HEK293T (cell line): ENCODE measurements at regions not wholly inside any gene's neighbourhood (a gene's known extent, or its start where the extent isn't known, plus 50 kb on each side); places are given as distances from the start of the nearest gene placed in this dataset.
"Not testable (repeated sequence)": the region's sequence is repeated elsewhere in the genome, so short reads cannot be mapped to it uniquely, and the experiment has no call there.

Experiments used
- CTCF ChIA-PET: fragments of 350-600 bp; formaldehyde crosslinking; extraction: SDS; loops from one replicate; lab custom pipeline; 2021; ENCODE audit warnings: antibody characterized with exemption, inconsistent platforms; lab: Yijun Ruan, JAX
- POLR2A ChIA-PET: fragments of 350-600 bp; formaldehyde crosslinking; extraction: SDS; loops from one replicate; lab custom pipeline; 2020; ENCODE audit warnings: antibody characterized with exemption, inconsistent platforms; lab: Yijun Ruan, JAX
- DNase-seq: peaks from one replicate; pipeline ENCODE4 v3.0.0; 2012; ENCODE audit warnings: mixed read lengths; ENCODE audit errors: extremely low spot score
- ARNT ChIP-seq: fragments of 450-650 bp; IDR thresholded peaks from 2 replicates; pipeline ENCODE4 v1.6.1; 2017; ENCODE audit warnings: mild to moderate bottlenecking
- BHLHE40 ChIP-seq: fragments of 450-650 bp; IDR thresholded peaks from 2 replicates; pipeline ENCODE4 v1.6.1; 2016; ENCODE audit warnings: mild to moderate bottlenecking, moderate library complexity, borderline replicate concordance
- CTBP1 ChIP-seq: fragments of 450-650 bp; IDR thresholded peaks from 2 replicates; pipeline ENCODE4 v1.6.1; 2016; ENCODE audit warnings: borderline replicate concordance
- ELF4 ChIP-seq: fragments of 450-650 bp; IDR thresholded peaks from 2 replicates; pipeline ENCODE4 v1.6.1; 2017; ENCODE audit warnings: antibody characterized with exemption
- FOXA1 ChIP-seq: fragments of 450-650 bp; IDR thresholded peaks from 2 replicates; pipeline ENCODE4 v1.6.1; 2016; ENCODE audit warnings: mild to moderate bottlenecking
- FOXK2 ChIP-seq: fragments of 450-650 bp; IDR thresholded peaks from 2 replicates; pipeline ENCODE4 v1.6.1; 2016; ENCODE audit warnings: mild to moderate bottlenecking
- FOXM1 ChIP-seq: fragments of 450-650 bp; IDR thresholded peaks from 2 replicates; pipeline ENCODE4 v1.6.1; 2017; ENCODE audit warnings: mild to moderate bottlenecking, borderline replicate concordance
- HDGF ChIP-seq: fragments of 450-650 bp; IDR thresholded peaks from 2 replicates; pipeline ENCODE4 v1.6.1; 2017; ENCODE audit warnings: antibody characterized with exemption, borderline replicate concordance
- L3MBTL2 ChIP-seq: fragments of 450-650 bp; conservative IDR thresholded peaks from 2 replicates; pipeline ENCODE4 v1.6.1; 2016; ENCODE audit warnings: mild to moderate bottlenecking
- LEF1 ChIP-seq: fragments of 450-650 bp; IDR thresholded peaks from 2 replicates; pipeline ENCODE4 v1.6.1; 2017; ENCODE audit warnings: mild to moderate bottlenecking, borderline replicate concordance
- NFRKB ChIP-seq: fragments of 450-650 bp; IDR thresholded peaks from 2 replicates; pipeline ENCODE4 v1.6.1; 2016; ENCODE audit warnings: mild to moderate bottlenecking, moderate library complexity
- SP1 ChIP-seq: fragments of 450-650 bp; IDR thresholded peaks from 2 replicates; pipeline ENCODE4 v1.6.1; 2017
- SUZ12 ChIP-seq: fragments of 450-650 bp; IDR thresholded peaks from 2 replicates; pipeline ENCODE4 v1.6.1; 2016; ENCODE audit warnings: mild to moderate bottlenecking
- TARDBP ChIP-seq: fragments of 450-650 bp; IDR thresholded peaks from 2 replicates; pipeline ENCODE4 v1.6.1; 2016
- ZNF384 ChIP-seq: fragments of 450-650 bp; IDR thresholded peaks from 2 replicates; pipeline ENCODE4 v1.6.1; 2016
- TF ChIP-seq, protein P1 (sequence below): fragments of 450-650 bp; IDR thresholded peaks from 2 replicates; pipeline ENCODE4 v1.6.1; 2016

DNA sequence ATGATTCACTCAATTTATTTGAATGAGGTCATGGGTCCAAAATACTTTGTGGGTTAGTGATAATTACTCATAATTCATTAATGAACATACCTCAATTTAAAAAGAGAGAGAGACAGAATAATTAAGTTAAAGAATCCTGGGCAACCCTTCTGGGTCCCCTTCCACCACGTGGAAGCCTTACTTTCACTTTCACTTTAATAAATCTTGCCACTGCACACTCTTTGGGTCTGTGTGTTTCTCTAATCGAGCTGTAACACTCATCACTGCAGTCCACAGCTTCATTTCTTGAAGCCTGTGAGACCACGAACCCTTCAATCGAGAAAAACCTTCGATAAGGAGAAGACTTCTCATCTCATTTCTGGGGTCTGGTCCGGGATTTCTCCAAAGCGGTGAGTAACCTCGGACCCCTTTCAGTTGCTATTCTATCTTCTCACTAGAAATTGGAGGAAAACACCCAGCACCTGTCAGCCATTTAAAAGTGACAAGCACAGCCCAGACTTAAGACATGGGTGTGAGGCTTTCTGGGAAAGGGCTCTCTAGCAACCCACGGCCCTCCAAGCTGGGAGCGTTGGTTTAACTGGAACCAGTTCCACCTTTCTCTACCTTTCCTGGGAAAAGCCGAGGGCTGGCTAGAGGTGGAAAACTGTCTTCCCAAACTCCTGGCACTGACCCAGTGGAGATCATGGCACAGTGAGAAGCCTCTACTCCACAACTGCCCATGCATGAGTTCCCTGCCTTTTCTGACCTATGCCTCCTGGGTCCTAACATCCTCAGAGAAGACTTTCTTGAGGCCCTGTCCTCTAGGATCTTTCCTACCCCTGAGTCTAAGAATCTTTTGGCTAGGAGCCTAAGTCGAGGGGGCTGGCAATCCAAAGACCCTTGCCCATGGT lies 148.8 kb upstream of the ATF7IP start:
- POLR2A ChIA-PET: no interaction called here
- CTCF ChIA-PET: no interaction called here
- TF ChIP-seq FOXM1: no peak
- no peak for TF ChIP-seq LEF1
- TF ChIP-seq HDGF: no peak
- TF ChIP-seq FOXK2: no peak
- no peak for TF ChIP-seq SP1
- no peak for TF ChIP-seq NFRKB
- TF ChIP-seq ZNF384: no peak
- no peak for TF ChIP-seq ELF4
- TF ChIP-seq TARDBP: no peak
- no peak for TF ChIP-seq L3MBTL2
- no peak for TF ChIP-seq ARNT
- no peak for TF ChIP-seq BHLHE40
- no peak for TF ChIP-seq FOXA1
- no peak for TF ChIP-seq SUZ12
- TF ChIP-seq CTBP1: no peak
- DNase-seq: no peak

DNA sequence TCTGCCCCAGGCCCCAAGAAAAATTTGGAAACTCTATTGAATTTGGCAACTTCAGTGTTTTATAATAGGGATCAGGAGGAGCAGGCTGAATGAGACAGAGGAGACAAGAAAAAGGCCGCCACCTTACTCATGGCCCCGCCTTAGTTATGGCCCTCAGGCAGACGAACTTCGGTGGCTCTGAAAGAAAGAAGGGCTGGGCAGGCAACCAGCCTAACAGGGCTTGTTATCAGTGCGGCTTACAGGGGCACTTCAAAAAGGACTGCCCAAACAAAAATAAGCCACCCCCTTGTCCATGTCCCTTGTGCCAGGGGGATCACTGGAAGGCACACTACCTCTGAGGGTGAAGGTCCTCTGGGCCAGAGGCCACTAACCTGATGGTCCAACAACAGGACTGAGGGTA lies 146.3 kb upstream of the ATF7IP start:
- POLR2A ChIA-PET: no interaction called here
- no peak for DNase-seq
- CTCF ChIA-PET: no interaction called here
- TF ChIP-seq FOXK2: no peak
- no peak for TF ChIP-seq SUZ12
- no peak for TF ChIP-seq LEF1
- no peak for TF ChIP-seq ZNF384
- no peak for TF ChIP-seq SP1
- TF ChIP-seq ARNT: no peak
- TF ChIP-seq CTBP1: no peak
- no peak for TF ChIP-seq FOXM1
- TF ChIP-seq L3MBTL2: no peak
- TF ChIP-seq, protein P1, sequence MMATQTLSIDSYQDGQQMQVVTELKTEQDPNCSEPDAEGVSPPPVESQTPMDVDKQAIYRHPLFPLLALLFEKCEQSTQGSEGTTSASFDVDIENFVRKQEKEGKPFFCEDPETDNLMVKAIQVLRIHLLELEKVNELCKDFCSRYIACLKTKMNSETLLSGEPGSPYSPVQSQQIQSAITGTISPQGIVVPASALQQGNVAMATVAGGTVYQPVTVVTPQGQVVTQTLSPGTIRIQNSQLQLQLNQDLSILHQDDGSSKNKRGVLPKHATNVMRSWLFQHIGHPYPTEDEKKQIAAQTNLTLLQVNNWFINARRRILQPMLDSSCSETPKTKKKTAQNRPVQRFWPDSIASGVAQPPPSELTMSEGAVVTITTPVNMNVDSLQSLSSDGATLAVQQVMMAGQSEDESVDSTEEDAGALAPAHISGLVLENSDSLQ: no peak
- no peak for TF ChIP-seq ELF4

DNA sequence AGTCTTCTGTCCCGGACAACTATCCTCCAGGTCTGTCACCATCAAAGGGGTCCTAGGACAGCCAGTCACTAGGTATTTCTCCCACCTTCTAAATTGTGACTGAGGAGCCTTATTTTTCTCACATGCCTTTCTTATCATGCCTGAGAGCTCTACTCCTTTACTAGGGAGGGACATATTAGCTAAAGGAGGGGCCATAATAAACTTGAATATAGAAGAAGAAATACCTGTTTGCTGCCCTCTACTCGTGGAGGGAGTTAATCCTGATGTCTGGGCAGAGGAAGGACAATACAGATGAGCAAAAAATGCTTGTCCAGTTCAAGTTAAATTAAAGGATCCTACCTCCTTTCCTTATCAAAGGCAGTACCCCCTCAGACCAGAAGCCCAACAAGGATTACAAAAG lies 145.8 kb upstream of the ATF7IP start:
- POLR2A ChIA-PET, CTCF ChIA-PET, DNase-seq: not testable (repeated sequence)

DNA sequence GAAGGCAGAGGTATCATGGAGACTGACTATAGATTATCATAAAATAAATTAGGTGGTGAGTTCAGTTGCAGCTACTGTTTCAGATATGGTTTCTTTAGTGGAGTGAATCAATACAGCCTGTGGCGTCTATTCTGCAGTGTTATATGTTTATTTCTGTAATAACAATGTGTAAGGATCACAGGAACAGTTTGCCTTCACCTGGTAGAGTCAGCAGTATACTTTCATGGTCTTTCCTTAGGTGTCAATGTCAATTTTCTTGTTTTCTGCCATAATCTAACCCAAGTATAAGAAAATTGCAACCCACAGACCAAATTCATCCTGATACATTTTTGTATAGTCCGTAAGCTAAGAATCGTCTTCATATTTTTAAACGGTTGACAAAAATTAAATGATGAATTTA lies 140.4 kb upstream of the ATF7IP start:
- POLR2A ChIA-PET: no interaction called here
- CTCF ChIA-PET: interaction anchor here (1.5 kb wide), 1 partner anchor 39 kb away, joined by 3 read pairs; no protein-coding TSS in a partner anchor
- no peak for DNase-seq
- TF ChIP-seq LEF1 (no peak), NFRKB (no peak), SP1 (no peak), SUZ12 (no peak), ARNT (no peak), FOXA1 (no peak), BHLHE40 (no peak), ZNF384 (no peak)

DNA sequence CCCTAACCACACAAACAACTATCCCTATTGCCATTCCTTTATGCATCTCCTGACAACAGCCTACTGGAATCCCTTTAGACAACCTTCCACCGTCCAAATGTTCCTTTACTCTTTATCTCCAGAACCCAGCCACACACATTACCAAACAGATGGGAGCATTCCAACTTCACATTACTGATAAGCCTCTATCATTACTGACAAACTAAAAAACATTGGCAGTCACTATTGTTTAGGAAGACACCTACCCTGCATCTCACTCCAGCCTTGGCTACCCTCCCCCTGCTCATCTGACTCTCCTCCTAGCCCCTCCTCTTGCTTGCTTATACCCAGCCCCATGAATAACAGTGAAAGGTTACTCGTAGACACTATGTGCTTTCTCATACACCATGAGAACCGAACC lies 130.3 kb upstream of the ATF7IP start:
- DNase-seq, POLR2A ChIA-PET, CTCF ChIA-PET: not testable (repeated sequence)

DNA sequence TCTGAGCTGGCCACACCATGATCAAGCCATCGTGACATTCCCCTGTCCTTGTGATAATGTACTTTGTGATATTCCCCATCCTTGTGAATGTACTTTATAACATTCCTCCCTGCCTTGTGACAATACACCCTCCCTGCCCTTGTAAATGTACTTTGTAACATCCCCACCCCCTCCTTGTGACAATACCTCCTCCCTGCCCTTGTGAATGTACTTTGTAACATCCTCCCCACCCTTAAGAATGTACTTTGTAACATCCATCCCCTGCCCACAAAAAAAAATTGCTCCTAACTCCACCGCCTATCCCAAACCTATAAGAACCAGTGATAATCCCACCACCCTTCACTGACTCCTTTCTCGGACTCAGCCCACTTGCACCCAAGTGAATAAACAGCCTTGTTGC lies 128.8 kb upstream of the ATF7IP start:
- POLR2A ChIA-PET, CTCF ChIA-PET: not testable (repeated sequence)

DNA sequence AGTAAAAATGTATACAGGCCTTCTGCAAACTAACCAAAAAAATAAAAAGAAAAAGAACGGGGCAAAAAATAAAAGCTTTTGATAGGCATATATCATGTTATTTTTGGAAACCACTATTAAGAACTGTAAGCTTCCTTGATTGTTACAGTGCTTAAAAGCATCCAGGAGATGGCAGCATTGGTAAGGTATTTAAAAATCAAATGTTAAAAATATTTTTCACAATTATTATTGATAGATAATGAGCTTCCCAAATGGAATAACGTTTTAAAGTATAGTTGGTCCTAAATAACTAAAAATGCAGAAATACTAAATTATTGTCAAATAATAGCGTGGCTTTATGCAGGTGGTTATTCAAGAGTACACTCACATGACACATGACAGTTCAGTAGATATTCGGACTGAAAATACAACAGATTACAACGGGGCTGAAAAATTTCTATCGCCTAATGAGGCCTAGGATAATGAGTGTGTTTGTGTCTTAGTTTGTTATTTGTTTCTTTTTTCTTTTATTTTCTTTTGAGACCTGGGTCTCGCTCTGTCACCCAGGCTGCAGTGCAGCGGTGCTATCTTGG lies 127.2 kb upstream of the ATF7IP start:
- CTCF ChIA-PET: interaction anchor here (0.7 to 1.5 kb wide), 8 partner anchors 11 to 1688 kb away, joined by 3 to 6 read pairs (median 3); no protein-coding TSS in a partner anchor

More for the DNA sequence above, 128.8 kb upstream of the ATF7IP start:
- DNase-seq: not testable (repeated sequence)

More for the DNA sequence above, 127.2 kb upstream of the ATF7IP start:
- POLR2A ChIA-PET: no interaction called here
- DNase-seq: no peak
- no peak for TF ChIP-seq ZNF384
- no peak for TF ChIP-seq ELF4
- TF ChIP-seq L3MBTL2: no peak
- no peak for TF ChIP-seq ARNT
- TF ChIP-seq FOXM1: no peak
- no peak for TF ChIP-seq HDGF
- no peak for TF ChIP-seq BHLHE40
- TF ChIP-seq TARDBP: no peak
- no peak for TF ChIP-seq NFRKB
- TF ChIP-seq FOXA1: no peak
- TF ChIP-seq FOXK2: no peak
- TF ChIP-seq LEF1: no peak
- TF ChIP-seq, protein P1: no peak
- no peak for TF ChIP-seq SUZ12
- no peak for TF ChIP-seq CTBP1
